ENCODE measurements at regions not wholly inside any gene's neighbourhood (a gene's known extent, or its start where the extent isn't known, plus 50 kb on each side); places are given as distances from the start of the nearest gene placed in this dataset.

GRCh38 chr4:184309241-184310170, 91.8 kb upstream of the ENPP6 start:
- TF ChIP-seq CTCF (IDR thresholded peaks at IDR 0.05; ENCODE audit: insufficient read depth, low read depth, low read length): no peak
- H3K4me3 ChIP-seq (ENCODE audit: low read depth, low read length): no peak overlapping the region
- no peak for DNase-seq (ENCODE audit: low read depth)

GRCh38 chr4:184306949-184307348, 89.3 kb upstream of the ENPP6 start:
- DNase-seq (ENCODE audit: low read depth): no peak
- TF ChIP-seq CTCF (IDR thresholded peaks at IDR 0.05; ENCODE audit: insufficient read depth, low read depth, low read length): no peak
- H3K4me3 ChIP-seq (ENCODE audit: low read depth, low read length): no peak overlapping the region

- TF ChIP-seq CTCF (IDR thresholded peaks at IDR 0.05; ENCODE audit: insufficient read depth, low read depth, low read length): no peak
- H3K4me3 ChIP-seq (ENCODE audit: low read depth, low read length): no peak overlapping the region
- DNase-seq (ENCODE audit: low read depth): no peak
Measured at GRCh38 chr4:184306470-184306869, 88.8 kb upstream of the ENPP6 start.

GRCh38 chr4:184300816-184301215, 83.1 kb upstream of the ENPP6 start:
- no peak overlapping the region for H3K4me3 ChIP-seq (ENCODE audit: low read depth, low read length)
- TF ChIP-seq CTCF (IDR thresholded peaks at IDR 0.05; ENCODE audit: insufficient read depth, low read depth, low read length): no peak
- DNase-seq (ENCODE audit: low read depth): no peak

- DNase-seq (ENCODE audit: low read depth): no peak
- H3K4me3 ChIP-seq (ENCODE audit: low read depth, low read length): no peak overlapping the region
- no peak for TF ChIP-seq CTCF (IDR thresholded peaks at IDR 0.05; ENCODE audit: insufficient read depth, low read depth, low read length)
Measured at GRCh38 chr4:184298254-184298653, 80.6 kb upstream of the ENPP6 start.

- H3K4me3 ChIP-seq (ENCODE audit: low read depth, low read length): no peak overlapping the region
- DNase-seq (ENCODE audit: low read depth): no peak
- TF ChIP-seq CTCF (IDR thresholded peaks at IDR 0.05; ENCODE audit: insufficient read depth, low read depth, low read length): no peak
Measured at GRCh38 chr4:184295206-184295605, 77.5 kb upstream of the ENPP6 start.

Measured in fibroblast of villous mesenchyme (primary cell).